ENCODE measurements at regions not wholly inside any gene's neighbourhood (a gene's known extent, or its start where the extent isn't known, plus 50 kb on each side); places are given as distances from the start of the nearest gene placed in this dataset.

DNA sequence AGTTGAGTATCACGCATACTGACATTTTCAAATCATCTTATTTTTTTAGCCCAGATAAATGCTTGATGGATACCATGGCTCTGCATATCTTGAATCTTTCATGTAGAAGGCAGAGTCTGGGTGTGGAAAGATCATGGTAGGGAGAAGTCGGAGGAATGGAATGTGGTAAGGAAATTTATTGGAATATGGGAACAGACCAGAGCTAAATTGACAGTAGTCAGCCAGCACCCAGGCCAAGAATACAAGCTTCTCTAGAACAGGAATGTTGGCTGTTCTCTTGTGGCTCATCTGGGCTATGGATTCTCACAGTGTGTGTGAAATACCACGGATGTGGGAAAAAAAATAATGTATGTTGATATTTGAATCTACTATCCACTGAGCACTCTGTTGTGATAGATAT is 305.7 kb upstream of the COL8A1 start:
- Histone ChIP-seq H3K36me3 (replicated peaks in 1 of 2; ENCODE audit: control insufficient read depth in 1 of 2, insufficient read depth in 2 of 2, low read length in 2 of 2) (no peaks in the 10 kb centered on the region), H4K20me1 (ENCODE audit: insufficient read depth, low read length) (no peaks in the 10 kb centered on the region), H3K79me2 (ENCODE audit: insufficient read depth, low read length) (no peaks in the 10 kb centered on the region), H3K4me3 (replicated peaks in 1 of 3; ENCODE audit: insufficient read depth in 1 of 3, low read depth in 2 of 3, low read length in 3 of 3) (no peak overlapping the region), H3K27me3 (ENCODE audit: control insufficient read depth in 1 of 2, insufficient read depth in 2 of 2, low read length in 2 of 2) (no peaks in the 10 kb centered on the region), H3K4me1 (ENCODE audit: insufficient read depth, low read length) (no peaks in the 10 kb centered on the region), H3K9ac (ENCODE audit: insufficient read depth, low read depth, low read length) (no peak overlapping the region), H3K9me3 (ENCODE audit: low read length) (no peaks in the 10 kb centered on the region), H3K27ac (ENCODE audit: extremely low read length, insufficient read depth, low read length) (no peak overlapping the region), H3K4me2 (ENCODE audit: low read depth, low read length) (no peak overlapping the region), H2AFZ (ENCODE audit: low read length) (no peak overlapping the region)
- TF ChIP-seq, protein P1, sequence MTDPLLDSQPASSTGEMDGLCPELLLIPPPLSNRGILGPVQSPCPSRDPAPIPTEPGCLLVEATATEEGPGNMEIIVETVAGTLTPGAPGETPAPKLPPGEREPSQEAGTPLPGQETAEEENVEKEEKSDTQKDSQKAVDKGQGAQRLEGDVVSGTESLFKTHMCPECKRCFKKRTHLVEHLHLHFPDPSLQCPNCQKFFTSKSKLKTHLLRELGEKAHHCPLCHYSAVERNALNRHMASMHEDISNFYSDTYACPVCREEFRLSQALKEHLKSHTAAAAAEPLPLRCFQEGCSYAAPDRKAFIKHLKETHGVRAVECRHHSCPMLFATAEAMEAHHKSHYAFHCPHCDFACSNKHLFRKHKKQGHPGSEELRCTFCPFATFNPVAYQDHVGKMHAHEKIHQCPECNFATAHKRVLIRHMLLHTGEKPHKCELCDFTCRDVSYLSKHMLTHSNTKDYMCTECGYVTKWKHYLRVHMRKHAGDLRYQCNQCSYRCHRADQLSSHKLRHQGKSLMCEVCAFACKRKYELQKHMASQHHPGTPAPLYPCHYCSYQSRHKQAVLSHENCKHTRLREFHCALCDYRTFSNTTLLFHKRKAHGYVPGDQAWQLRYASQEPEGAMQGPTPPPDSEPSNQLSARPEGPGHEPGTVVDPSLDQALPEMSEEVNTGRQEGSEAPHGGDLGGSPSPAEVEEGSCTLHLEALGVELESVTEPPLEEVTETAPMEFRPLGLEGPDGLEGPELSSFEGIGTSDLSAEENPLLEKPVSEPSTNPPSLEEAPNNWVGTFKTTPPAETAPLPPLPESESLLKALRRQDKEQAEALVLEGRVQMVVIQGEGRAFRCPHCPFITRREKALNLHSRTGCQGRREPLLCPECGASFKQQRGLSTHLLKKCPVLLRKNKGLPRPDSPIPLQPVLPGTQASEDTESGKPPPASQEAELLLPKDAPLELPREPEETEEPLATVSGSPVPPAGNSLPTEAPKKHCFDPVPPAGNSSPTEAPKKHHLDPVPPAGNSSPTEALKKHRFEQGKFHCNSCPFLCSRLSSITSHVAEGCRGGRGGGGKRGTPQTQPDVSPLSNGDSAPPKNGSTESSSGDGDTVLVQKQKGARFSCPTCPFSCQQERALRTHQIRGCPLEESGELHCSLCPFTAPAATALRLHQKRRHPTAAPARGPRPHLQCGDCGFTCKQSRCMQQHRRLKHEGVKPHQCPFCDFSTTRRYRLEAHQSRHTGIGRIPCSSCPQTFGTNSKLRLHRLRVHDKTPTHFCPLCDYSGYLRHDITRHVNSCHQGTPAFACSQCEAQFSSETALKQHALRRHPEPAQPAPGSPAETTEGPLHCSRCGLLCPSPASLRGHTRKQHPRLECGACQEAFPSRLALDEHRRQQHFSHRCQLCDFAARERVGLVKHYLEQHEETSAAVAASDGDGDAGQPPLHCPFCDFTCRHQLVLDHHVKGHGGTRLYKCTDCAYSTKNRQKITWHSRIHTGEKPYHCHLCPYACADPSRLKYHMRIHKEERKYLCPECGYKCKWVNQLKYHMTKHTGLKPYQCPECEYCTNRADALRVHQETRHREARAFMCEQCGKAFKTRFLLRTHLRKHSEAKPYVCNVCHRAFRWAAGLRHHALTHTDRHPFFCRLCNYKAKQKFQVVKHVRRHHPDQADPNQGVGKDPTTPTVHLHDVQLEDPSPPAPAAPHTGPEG (CRISPR knock-in tag; IDR thresholded peaks at IDR 0.05) = no peak
- TF ChIP-seq ZNF781 (CRISPR knock-in tag; IDR thresholded peaks at IDR 0.05; ENCODE audit: borderline replicate concordance, not compliant biosample characterization) = no peak
- TF ChIP-seq ZBTB44 (CRISPR knock-in tag; IDR thresholded peaks at IDR 0.05) = no peak
- no peak for TF ChIP-seq MEIS2 (CRISPR knock-in tag; IDR thresholded peaks at IDR 0.05)
- no peak for TF ChIP-seq ZNF558 (CRISPR knock-in tag; IDR thresholded peaks at IDR 0.05; ENCODE audit: borderline replicate concordance)
- TF ChIP-seq NAIF1 (CRISPR knock-in tag; IDR thresholded peaks at IDR 0.05; ENCODE audit: borderline replicate concordance) = no peak
- no peak for TF ChIP-seq ZNF383 (CRISPR knock-in tag; IDR thresholded peaks at IDR 0.05; ENCODE audit: borderline replicate concordance)
- TF ChIP-seq ZNF724P (CRISPR knock-in tag; IDR thresholded peaks at IDR 0.05; ENCODE audit: borderline replicate concordance) = no peak
- TF ChIP-seq KMT2A (CRISPR knock-in tag; IDR thresholded peaks at IDR 0.05) = no peak
- no peak for TF ChIP-seq FOXJ3 (CRISPR knock-in tag; IDR thresholded peaks at IDR 0.05; ENCODE audit: borderline replicate concordance)
- TF ChIP-seq MYNN (CRISPR knock-in tag; IDR thresholded peaks at IDR 0.05; ENCODE audit: low read depth) = no peak
- no peak for TF ChIP-seq ZNF547 (CRISPR knock-in tag; IDR thresholded peaks at IDR 0.05)
- POLR2A ChIA-PET = no interaction called here
- intact Hi-C loops (cut with micrococcal nuclease; ENCODE audit: unreplicated experiment) = no loop called here
- ATAC-seq = no peak
- no peak for DNase-seq (ENCODE audit: low spot score)
- CTCF ChIA-PET (ENCODE audit: low intra/inter-chr PET ratio, low total read pairs) = no interaction called here
- FAIRE-seq = no peak
- 32% methylated on average over 3 of the region's 3 CpGs for WGBS (ENCODE audit: low lambda C conversion rate)
- in situ Hi-C loops (cut with HindIII; ENCODE audit: extremely low pct_ligation_motif_present, low pct_unique_long_range_greater_than_20kb) = no loop called here
- no TSS peak for BruUV-seq (replicated peaks)

All from HepG2 (cell line).